Spleen (tissue), 11 donors: ENCODE measurements at regions not wholly inside any gene's neighbourhood (a gene's known extent, or its start where the extent isn't known, plus 50 kb on each side); places are given as distances from the start of the nearest gene placed in this dataset.

Experiments
- DNase-seq: peaks from one replicate; pipeline ENCODE4 v3.0.0-alpha.2; 2020
- H3K27ac ChIP-seq, 8 donors: fragments of 200-600 bp; sonication (generic) in 7 of 8; 1 replicate in 4 of 8; 2 replicates in 4 of 8; pipeline versions ENCODE4 v1.5.0 to v1.8.0; 2016 to 2021; ENCODE audit warnings: inconsistent platforms in 4 of 8, mild to moderate bottlenecking in 4 of 8, moderate library complexity in 1 of 8
- H3K27me3 ChIP-seq, 7 donors: fragments of 200-600 bp; sonication (generic) in 6 of 7; replicated peaks in 1 of 7; 1 replicate in 4 of 7; 2 replicates in 3 of 7; pipeline versions ENCODE4 v1.5.0 to v1.8.0; 2016 to 2021; ENCODE audit warnings: inconsistent platforms in 3 of 7, mild to moderate bottlenecking in 1 of 7
- H3K36me3 ChIP-seq, 6 donors: fragments of 200-600 bp; sonication (generic) in 5 of 6; 1 replicate in 4 of 6; 2 replicates in 2 of 6; pipeline versions ENCODE4 v1.5.0 to v1.8.0; 2016 to 2021; ENCODE audit warnings: inconsistent platforms in 2 of 6
- H3K4me1 ChIP-seq, 6 donors: fragments of 200-600 bp; sonication (generic) in 5 of 6; 1 replicate in 3 of 6; 2 replicates in 3 of 6; pipeline versions ENCODE4 v1.5.0 to v1.8.0; 2016 to 2021; ENCODE audit warnings: inconsistent platforms in 3 of 6
- H3K4me3 ChIP-seq, 8 donors: fragments of 200-600 bp; sonication (generic) in 7 of 8; 1 replicate in 4 of 8; 2 replicates in 4 of 8; pipeline versions ENCODE4 v1.5.0 to v1.8.0; 2016 to 2021; ENCODE audit warnings: inconsistent platforms in 4 of 8, mild to moderate bottlenecking in 4 of 8, moderate library complexity in 2 of 8
- H3K9me3 ChIP-seq, 8 donors: fragments of 200-600 bp; sonication (generic) in 7 of 8; 1 replicate in 4 of 8; 2 replicates in 4 of 8; pipeline versions ENCODE4 v1.5.0 to v1.8.0; 2016 to 2021; ENCODE audit warnings: inconsistent platforms in 4 of 8
- CTCF ChIP-seq, 11 experiments: fragments of 200-600 bp in 7 of 11; fragments of 450-650 bp in 4 of 11; sonication (generic) in 4 of 11; IDR thresholded peaks in 8 of 11; conservative IDR thresholded peaks in 3 of 11; 1 replicate in 7 of 11; 2 replicates in 4 of 11; pipeline versions ENCODE4 v1.4.0 to v1.8.0; 2016 to 2021; ENCODE audit warnings: antibody characterized with exemption in 11 of 11, inconsistent platforms in 4 of 11, mild to moderate bottlenecking in 1 of 11
- POLR2A ChIP-seq, 3 donors: fragments of 450-650 bp; IDR thresholded peaks; one replicate each; pipeline ENCODE4 v1.5.1; 2017; ENCODE audit warnings: antibody characterized with exemption in 3 of 3, mild to moderate bottlenecking in 1 of 3
- POLR2AphosphoS5 ChIP-seq, 3 donors: sonication (generic); formaldehyde crosslinking; IDR thresholded peaks; one replicate each; pipeline ENCODE4 v1.5.1; 2017; ENCODE audit warnings: antibody characterized with exemption in 3 of 3
- WGBS, 5 donors: extraction: QIAGEN DNeasy Blood & Tissue Kit in 3 of 5; methylation state at CpG; one replicate each; pipeline versions ENCODE4 v1.1.5 to v1.1.7; 2013 to 2018; 5-methylcytosine and 5-hydroxymethylcytosine counted together
- intact Hi-C: fragments of 100-400 bp; cut with DNase I; formaldehyde crosslinking; loops from one replicate; pipeline ENCODE4 v1.15.0; 2023; ENCODE audit warnings: low total_unique reads
- donor health status: healthy with polysubstance abuse.
- donor health status: DM: no; HTN: no; CAD: no; lungs with moderate emphysema.
- donor health status: DM: no; HTN: no; CAD: no.
- donor health status: Bipolar disorder and iron deficiency.
- donor health status: healthy.
- donor health status: DM: no; HTN: no; CAD: no.
- donor health status: DM: yes; HTN: yes; CAD: no.

GRCh38 chr10:65126288-65126687 is 1605.1 kb downstream of the REEP3 start:
- Histone ChIP-seq H3K27me3 (no peaks in the 10 kb centered on the region), H3K4me1 (no peaks in the 10 kb centered on the region), H3K9me3 (no peaks in the 10 kb centered on the region), H3K27ac (no peak overlapping the region), H3K4me3 (no peak overlapping the region), H3K36me3 (no peaks in the 10 kb centered on the region)
- intact Hi-C loops = no loop called here
- WGBS, 5 donors = 72 to 92% (median 88%) methylated on average over 1 of the region's 1 CpG
- TF ChIP-seq CTCF (IDR thresholded peaks at IDR 0.05 in 8 of 11, conservative IDR thresholded peaks at IDR 0.05 in 3 of 11) = no peak
- TF ChIP-seq POLR2A (IDR thresholded peaks at IDR 0.05) = no peak
- TF ChIP-seq POLR2AphosphoS5 (IDR thresholded peaks at IDR 0.05) = no peak
- no peak for DNase-seq

DNA sequence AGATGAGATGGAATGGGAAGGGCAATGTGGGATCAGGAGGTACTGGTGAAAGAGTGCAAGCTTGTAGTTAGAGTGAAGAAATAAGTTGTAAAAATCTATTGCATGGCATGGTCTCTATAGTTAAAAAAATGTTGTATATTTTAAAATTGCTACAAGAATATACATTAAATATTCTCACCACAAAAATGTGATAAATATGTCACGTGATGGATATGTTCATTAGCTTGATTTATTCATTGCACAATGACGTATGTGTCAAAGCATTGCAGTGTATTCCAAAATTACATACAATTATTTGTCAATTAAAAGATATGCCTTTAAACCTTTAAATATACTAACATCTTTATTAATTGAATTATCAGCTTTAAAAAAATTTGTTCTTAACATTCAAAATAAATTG is 1607.1 kb downstream of the REEP3 start:
- no peak overlapping the region for H3K27ac ChIP-seq
- no peak for TF ChIP-seq CTCF (IDR thresholded peaks at IDR 0.05 in 8 of 11, conservative IDR thresholded peaks at IDR 0.05 in 3 of 11)
- TF ChIP-seq POLR2A (IDR thresholded peaks at IDR 0.05) = no peak
- no peak for TF ChIP-seq POLR2AphosphoS5 (IDR thresholded peaks at IDR 0.05)
- intact Hi-C loops = no loop called here
- no peak overlapping the region for H3K4me3 ChIP-seq
- H3K9me3 ChIP-seq = no peaks in the 10 kb centered on the region
- H3K27me3 ChIP-seq = no peaks in the 10 kb centered on the region
- H3K4me1 ChIP-seq = no peaks in the 10 kb centered on the region
- no peaks in the 10 kb centered on the region for H3K36me3 ChIP-seq
- no peak for DNase-seq
- WGBS, 5 donors = 73 to 87% (median 80%) methylated on average over 2 of the region's 2 CpGs

- TF ChIP-seq CTCF (IDR thresholded peaks at IDR 0.05 in 8 of 11, conservative IDR thresholded peaks at IDR 0.05 in 3 of 11) (no peak), POLR2A (IDR thresholded peaks at IDR 0.05) (no peak), POLR2AphosphoS5 (IDR thresholded peaks at IDR 0.05) (no peak)
- Histone ChIP-seq H3K4me3 (no peak overlapping the region), H3K4me1 (no peaks in the 10 kb centered on the region), H3K27me3 (no peaks in the 10 kb centered on the region), H3K36me3 (no peaks in the 10 kb centered on the region), H3K9me3 (peaks cover 0 to 7% (median 0%) of the 10 kb centered on the region in 8 donors), H3K27ac (no peak overlapping the region)
- no peak for DNase-seq
- intact Hi-C loops = no loop called here
- 57 to 86% (median 65%) methylated on average over 1 of the region's 1 CpG for WGBS, 5 donors
Observed at GRCh38 chr10:65130162-65130758, 1609.1 kb downstream of the REEP3 start.

- intact Hi-C loops = no loop called here
- no peak overlapping the region for H3K4me3 ChIP-seq
- H3K27ac ChIP-seq = no peak overlapping the region
- no peaks in the 10 kb centered on the region for H3K4me1 ChIP-seq
- no peak for DNase-seq
- no peaks in the 10 kb centered on the region for H3K36me3 ChIP-seq
- H3K9me3 ChIP-seq = peaks cover 0 to 7% (median 0%) of the 10 kb centered on the region in 8 donors
- WGBS, 5 donors = 91 to 94% (median 92%) methylated on average over 5 of the region's 5 CpGs
- H3K27me3 ChIP-seq = no peaks in the 10 kb centered on the region
- TF ChIP-seq POLR2A (IDR thresholded peaks at IDR 0.05) = no peak
- TF ChIP-seq POLR2AphosphoS5 (IDR thresholded peaks at IDR 0.05) = no peak
- TF ChIP-seq CTCF (IDR thresholded peaks at IDR 0.05 in 8 of 11, conservative IDR thresholded peaks at IDR 0.05 in 3 of 11) = no peak
Observed at GRCh38 chr10:65133652-65134051, 1612.5 kb downstream of the REEP3 start.
